AG04449 (cell line): ENCODE measurements at regions not wholly inside any gene's neighbourhood (a gene's known extent, or its start where the extent isn't known, plus 50 kb on each side); places are given as distances from the start of the nearest gene placed in this dataset.

ENCODE experiments used
- CTCF ChIA-PET: fragments of 350-600 bp; formaldehyde crosslinking; extraction: SDS; loops from one replicate; lab custom pipeline; 2021; ENCODE audit warnings: antibody characterized with exemption; lab: Yijun Ruan, JAX
- POLR2A ChIA-PET: fragments of 400-600, 350-600 bp; formaldehyde crosslinking; extraction: SDS; loops from one replicate; lab custom pipeline; 2020; ENCODE audit warnings: antibody characterized with exemption, inconsistent platforms; lab: Yijun Ruan, JAX
- DNase-seq: peaks from one replicate; pipeline ENCODE4 v3.0.0-alpha.2; 2010; ENCODE audit warnings: low read depth, low spot score
- H3K4me3 ChIP-seq: 2 replicates; pipeline ENCODE4 v1.5.1; 2011; ENCODE audit warnings: low read depth, mild to moderate bottlenecking, control low read depth, low read length
- TF ChIP-seq, protein P1 (sequence below): IDR thresholded peaks from one replicate; pipeline ENCODE4 v1.5.1; 2011; ENCODE audit warnings: mild to moderate bottlenecking, moderate library complexity, low read length, control low read depth, inconsistent platforms; ENCODE audit not compliant: insufficient read depth; ENCODE audit errors: missing control alignments

- TF ChIP-seq, protein P1, sequence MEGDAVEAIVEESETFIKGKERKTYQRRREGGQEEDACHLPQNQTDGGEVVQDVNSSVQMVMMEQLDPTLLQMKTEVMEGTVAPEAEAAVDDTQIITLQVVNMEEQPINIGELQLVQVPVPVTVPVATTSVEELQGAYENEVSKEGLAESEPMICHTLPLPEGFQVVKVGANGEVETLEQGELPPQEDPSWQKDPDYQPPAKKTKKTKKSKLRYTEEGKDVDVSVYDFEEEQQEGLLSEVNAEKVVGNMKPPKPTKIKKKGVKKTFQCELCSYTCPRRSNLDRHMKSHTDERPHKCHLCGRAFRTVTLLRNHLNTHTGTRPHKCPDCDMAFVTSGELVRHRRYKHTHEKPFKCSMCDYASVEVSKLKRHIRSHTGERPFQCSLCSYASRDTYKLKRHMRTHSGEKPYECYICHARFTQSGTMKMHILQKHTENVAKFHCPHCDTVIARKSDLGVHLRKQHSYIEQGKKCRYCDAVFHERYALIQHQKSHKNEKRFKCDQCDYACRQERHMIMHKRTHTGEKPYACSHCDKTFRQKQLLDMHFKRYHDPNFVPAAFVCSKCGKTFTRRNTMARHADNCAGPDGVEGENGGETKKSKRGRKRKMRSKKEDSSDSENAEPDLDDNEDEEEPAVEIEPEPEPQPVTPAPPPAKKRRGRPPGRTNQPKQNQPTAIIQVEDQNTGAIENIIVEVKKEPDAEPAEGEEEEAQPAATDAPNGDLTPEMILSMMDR, result no peak
- ChIA-PET POLR2A (no interaction called here), CTCF (interaction anchor here (5.3 kb wide), 1 partner anchor 18 kb away, joined by 30 read pairs; no protein-coding TSS in a partner anchor)
- DNase-seq, result no peak
- H3K4me3 ChIP-seq, result no peak overlapping the region
Observed at GRCh38 chr2:42877511-42877910, 85.1 kb upstream of the HAAO start.

DNA sequence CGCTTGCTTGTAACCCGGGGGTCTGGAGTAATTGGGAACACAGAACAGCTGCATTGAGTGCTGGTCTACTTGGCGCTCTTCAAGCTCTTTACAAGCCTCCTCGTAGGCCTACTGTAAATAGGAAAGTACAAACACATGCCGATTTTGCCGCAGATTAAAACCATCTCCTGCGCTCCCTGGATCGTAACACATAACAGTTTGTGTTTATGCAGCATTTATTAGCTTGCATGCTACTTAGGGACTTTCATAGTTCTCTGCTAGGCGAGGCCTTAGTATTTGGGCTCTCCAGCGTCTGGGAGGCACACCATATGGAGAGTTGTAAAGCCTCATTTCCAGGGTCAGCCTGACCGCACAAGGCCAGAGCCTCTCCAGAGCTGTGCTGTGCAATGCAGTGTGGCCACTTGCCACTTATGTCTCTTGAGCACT, 84.0 kb upstream of the HAAO start:
- CTCF ChIA-PET, result interaction anchor here (1.0 to 5.3 kb wide), 6 partner anchors 14 to 353 kb away, joined by 3 to 30 read pairs (median 3); no protein-coding TSS in a partner anchor
- POLR2A ChIA-PET, result no interaction called here
- no peak for DNase-seq
- no peak overlapping the region for H3K4me3 ChIP-seq
- TF ChIP-seq, protein P1, result no peak

- H3K4me3 ChIP-seq, result no peak overlapping the region
- TF ChIP-seq, protein P1, result no peak
- POLR2A ChIA-PET, result no interaction called here
- DNase-seq, result no peak
- CTCF ChIA-PET, result interaction anchor here (1.1 to 5.3 kb wide), 5 partner anchors 14 to 48 kb away, joined by 3 to 30 read pairs (median 3); no protein-coding TSS in a partner anchor
Observed at GRCh38 chr2:42875880-42876279, 83.5 kb upstream of the HAAO start.

- POLR2A ChIA-PET, result no interaction called here
- TF ChIP-seq, protein P1, result no peak
- CTCF ChIA-PET, result interaction anchor here (0.6 to 5.3 kb wide), 6 partner anchors 9 to 65 kb away, joined by 3 to 30 read pairs (median 3); no protein-coding TSS in a partner anchor
- DNase-seq, result no peak
- H3K4me3 ChIP-seq, result no peak overlapping the region
Observed at GRCh38 chr2:42874949-42875801, 82.8 kb upstream of the HAAO start.

DNA sequence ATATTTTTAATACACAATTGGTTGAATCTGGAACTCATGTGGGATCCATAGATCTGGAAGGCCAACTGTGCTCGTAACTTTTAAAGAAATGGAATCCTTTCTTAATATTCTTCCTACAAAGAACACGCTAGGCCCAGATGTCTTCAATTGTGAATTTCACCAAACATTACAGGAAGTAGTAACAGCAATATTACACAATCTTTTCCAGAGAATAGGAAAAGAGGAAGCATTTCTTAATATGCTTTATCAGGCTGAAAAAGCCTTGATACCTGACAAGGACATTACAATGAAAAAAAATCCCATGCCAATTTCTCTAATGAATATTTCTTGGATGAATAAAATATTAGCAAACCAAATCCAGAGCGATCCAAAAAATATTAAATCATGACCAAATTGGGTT, 80.3 kb upstream of the HAAO start:
- ChIA-PET POLR2A (no interaction called here), CTCF (no interaction called here)
- H3K4me3 ChIP-seq, result no peak overlapping the region
- no peak for DNase-seq
- TF ChIP-seq, protein P1, result no peak

DNA sequence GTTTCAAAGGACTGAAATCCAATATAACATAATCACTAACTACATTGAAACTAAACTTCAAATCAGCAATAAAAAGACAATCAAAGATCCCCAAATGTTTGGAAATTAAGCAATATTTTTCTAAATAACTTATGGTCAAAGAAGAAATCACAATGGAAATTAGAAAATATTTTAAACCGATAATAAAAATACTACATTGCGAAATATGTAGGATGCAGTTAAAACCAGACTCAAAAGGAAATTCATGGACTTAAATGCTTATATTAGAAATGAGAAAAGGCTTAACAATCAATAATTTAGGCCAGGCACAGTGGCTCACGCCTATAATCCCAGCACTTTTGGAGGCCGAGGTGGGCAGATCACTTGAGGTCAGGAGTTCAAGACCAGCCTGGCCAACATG, 79.0 kb upstream of the HAAO start:
- no peak for DNase-seq
- ChIA-PET CTCF (no interaction called here), POLR2A (no interaction called here)
- no peak overlapping the region for H3K4me3 ChIP-seq
- TF ChIP-seq, protein P1, result no peak
